ENCODE measurements at regions not wholly inside any gene's neighbourhood (a gene's known extent, or its start where the extent isn't known, plus 50 kb on each side); places are given as distances from the start of the nearest gene placed in this dataset.
"Not testable (repeated sequence)": the region's sequence is repeated elsewhere in the genome, so short reads cannot be mapped to it uniquely, and the experiment has no call there.

GRCh38 chr21:20463362-20463761, 534.8 kb upstream of the NCAM2 start:
- ATAC-seq (ENCODE audit: insufficient read depth, low read depth) (no peak), DNase-seq (no peak)
- no peaks in the 10 kb centered on the region for H3K4me1 ChIP-seq (ENCODE audit: insufficient read depth, low read length)
- H3K79me2 ChIP-seq (ENCODE audit: insufficient read depth, low read length) = no peaks in the 10 kb centered on the region
- H3K4me2 ChIP-seq (ENCODE audit: insufficient read depth, low read length) = no peak overlapping the region
- H2AFZ ChIP-seq (ENCODE audit: low read depth, low read length) = no peak overlapping the region
- H3K9ac ChIP-seq (ENCODE audit: low read depth, low read length) = no peak overlapping the region
- TF ChIP-seq CTCF (IDR thresholded peaks at IDR 0.05; ENCODE audit: borderline replicate concordance, extremely low read depth, low read length, poor library complexity, severe bottlenecking) (no peak), EZH2 (IDR thresholded peaks at IDR 0.05; ENCODE audit: borderline replicate concordance, low read depth, low read length, severe bottlenecking) (no peak)
- no peaks in the 10 kb centered on the region for H3K36me3 ChIP-seq (ENCODE audit: insufficient read depth, low read length)
- H4K20me1 ChIP-seq (ENCODE audit: insufficient read depth, low read length) = no peaks in the 10 kb centered on the region
- H3K27me3 ChIP-seq (ENCODE audit: insufficient read depth, low read length, poor library complexity) = no peaks in the 10 kb centered on the region
- H3K27ac ChIP-seq (ENCODE audit: low read length) = no peak overlapping the region
- H3K9me3 ChIP-seq (ENCODE audit: insufficient read depth, low read length, severe bottlenecking) = no peaks in the 10 kb centered on the region
- no peak overlapping the region for H3K4me3 ChIP-seq (ENCODE audit: low read depth in 1 of 2, low read length in 2 of 2)

- DNase-seq = no peak
- no peak overlapping the region for H2AFZ ChIP-seq (ENCODE audit: low read depth, low read length)
- H3K4me1 ChIP-seq (ENCODE audit: insufficient read depth, low read length) = no peaks in the 10 kb centered on the region
- no peaks in the 10 kb centered on the region for H4K20me1 ChIP-seq (ENCODE audit: insufficient read depth, low read length)
- H3K27ac ChIP-seq (ENCODE audit: low read length) = no peak overlapping the region
- no peak for TF ChIP-seq EZH2 (IDR thresholded peaks at IDR 0.05; ENCODE audit: borderline replicate concordance, low read depth, low read length, severe bottlenecking)
- TF ChIP-seq CTCF (IDR thresholded peaks at IDR 0.05; ENCODE audit: borderline replicate concordance, extremely low read depth, low read length, poor library complexity, severe bottlenecking) = no peak
- no peaks in the 10 kb centered on the region for H3K36me3 ChIP-seq (ENCODE audit: insufficient read depth, low read length)
- ATAC-seq (ENCODE audit: insufficient read depth, low read depth) = no peak
- no peaks in the 10 kb centered on the region for H3K27me3 ChIP-seq (ENCODE audit: insufficient read depth, low read length, poor library complexity)
- no peak overlapping the region for H3K9ac ChIP-seq (ENCODE audit: low read depth, low read length)
- H3K4me3 ChIP-seq (ENCODE audit: low read depth in 1 of 2, low read length in 2 of 2) = no peak overlapping the region
- H3K4me2 ChIP-seq (ENCODE audit: insufficient read depth, low read length) = no peak overlapping the region
- H3K79me2 ChIP-seq (ENCODE audit: insufficient read depth, low read length) = no peaks in the 10 kb centered on the region
- no peaks in the 10 kb centered on the region for H3K9me3 ChIP-seq (ENCODE audit: insufficient read depth, low read length, severe bottlenecking)
These were observed 528.8 kb upstream of the NCAM2 start for GRCh38 chr21:20469361-20469760.

GRCh38 chr21:20486303-20486702, 511.9 kb upstream of the NCAM2 start:
- no peak for TF ChIP-seq EZH2 (IDR thresholded peaks at IDR 0.05; ENCODE audit: borderline replicate concordance, low read depth, low read length, severe bottlenecking)
- H3K36me3 ChIP-seq (ENCODE audit: insufficient read depth, low read length) = no peaks in the 10 kb centered on the region
- no peaks in the 10 kb centered on the region for H4K20me1 ChIP-seq (ENCODE audit: insufficient read depth, low read length)
- H3K9ac ChIP-seq (ENCODE audit: low read depth, low read length) = no peak overlapping the region
- H3K79me2 ChIP-seq (ENCODE audit: insufficient read depth, low read length) = no peaks in the 10 kb centered on the region
- H3K4me3 ChIP-seq (ENCODE audit: low read depth in 1 of 2, low read length in 2 of 2) = no peak overlapping the region
- no peaks in the 10 kb centered on the region for H3K9me3 ChIP-seq (ENCODE audit: insufficient read depth, low read length, severe bottlenecking)
- H3K4me1 ChIP-seq (ENCODE audit: insufficient read depth, low read length) = no peaks in the 10 kb centered on the region
- no peak for ATAC-seq (ENCODE audit: insufficient read depth, low read depth)
- no peak overlapping the region for H3K27ac ChIP-seq (ENCODE audit: low read length)
- H2AFZ ChIP-seq (ENCODE audit: low read depth, low read length) = no peak overlapping the region
- H3K27me3 ChIP-seq (ENCODE audit: insufficient read depth, low read length, poor library complexity) = no peaks in the 10 kb centered on the region
- no peak overlapping the region for H3K4me2 ChIP-seq (ENCODE audit: insufficient read depth, low read length)
- DNase-seq = no peak

GRCh38 chr21:20502915-20503314, 495.3 kb upstream of the NCAM2 start:
- H3K9ac ChIP-seq (ENCODE audit: low read depth, low read length); ATAC-seq (ENCODE audit: insufficient read depth, low read depth): not testable (repeated sequence)

More at GRCh38 chr21:20502915-20503314, 495.3 kb upstream of the NCAM2 start:
- H3K27me3 ChIP-seq (ENCODE audit: insufficient read depth, low read length, poor library complexity); H3K4me3 ChIP-seq (ENCODE audit: low read depth in 1 of 2, low read length in 2 of 2); H3K4me1 ChIP-seq (ENCODE audit: insufficient read depth, low read length); H3K36me3 ChIP-seq (ENCODE audit: insufficient read depth, low read length); H3K27ac ChIP-seq (ENCODE audit: low read length); H4K20me1 ChIP-seq (ENCODE audit: insufficient read depth, low read length); H3K9me3 ChIP-seq (ENCODE audit: insufficient read depth, low read length, severe bottlenecking); H3K79me2 ChIP-seq (ENCODE audit: insufficient read depth, low read length); H3K4me2 ChIP-seq (ENCODE audit: insufficient read depth, low read length); H2AFZ ChIP-seq (ENCODE audit: low read depth, low read length); DNase-seq: not testable (repeated sequence)

Data from DND-41 (cell line).